ENCODE measurements at regions not wholly inside any gene's neighbourhood (a gene's known extent, or its start where the extent isn't known, plus 50 kb on each side); places are given as distances from the start of the nearest gene placed in this dataset.
A peak's percentile ranks its signal among the peaks of the same experiment; 100 is the strongest.

- DNase-seq (ENCODE audit: low spot score): no peak
Observed at GRCh38 chr12:34376133-34376799, 354.0 kb downstream of the ALG10 start.

- DNase-seq (ENCODE audit: low spot score): no peak
Observed at GRCh38 chr12:34377243-34378035, 355.1 kb downstream of the ALG10 start.

DNA sequence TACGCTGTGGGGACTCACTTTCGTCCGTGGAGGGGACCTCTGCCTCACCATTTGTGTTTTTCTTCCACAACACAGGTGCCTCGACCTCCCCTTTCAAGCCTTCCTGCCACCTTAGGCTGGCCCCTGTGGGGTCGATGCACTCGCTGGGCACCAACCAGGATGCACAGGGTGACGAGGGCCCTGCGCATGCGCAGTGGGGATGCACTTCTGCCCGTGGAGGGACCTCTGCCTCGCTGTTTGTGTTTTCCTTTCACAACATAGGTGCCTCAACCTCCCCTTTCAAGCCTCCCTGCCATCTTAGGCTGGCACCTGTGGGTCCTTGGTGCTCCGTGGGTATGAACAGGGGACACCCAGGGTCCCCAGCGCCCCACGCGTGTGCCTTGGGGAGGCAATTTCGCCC, 356.8 kb downstream of the ALG10 start:
- DNase-seq (ENCODE audit: low spot score): no peak

DNA sequence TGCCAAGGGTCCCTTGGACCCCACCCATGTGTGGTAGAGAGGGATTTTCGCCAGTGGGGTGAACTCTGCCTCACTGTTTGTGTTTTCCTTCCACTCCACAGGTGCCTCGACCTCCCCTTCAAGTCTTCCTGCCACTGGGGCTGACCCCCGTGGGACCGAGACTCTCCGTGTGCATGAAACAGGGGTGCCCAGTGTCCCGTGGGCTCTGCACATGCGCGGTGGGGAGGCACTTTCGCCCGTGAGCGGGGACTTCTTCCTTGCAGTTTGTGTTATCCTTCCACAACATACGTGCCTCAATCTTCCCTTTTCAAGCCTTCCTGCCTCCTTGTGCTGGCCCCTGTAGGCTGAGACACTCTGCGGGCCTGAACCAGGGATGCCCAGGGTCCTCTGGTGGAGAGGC, 362.4 kb downstream of the ALG10 start:
- DNase-seq (ENCODE audit: low spot score): no peak

- DNase-seq (ENCODE audit: low spot score): no peak
Observed at GRCh38 chr12:34386016-34386415, 363.7 kb downstream of the ALG10 start.

DNA sequence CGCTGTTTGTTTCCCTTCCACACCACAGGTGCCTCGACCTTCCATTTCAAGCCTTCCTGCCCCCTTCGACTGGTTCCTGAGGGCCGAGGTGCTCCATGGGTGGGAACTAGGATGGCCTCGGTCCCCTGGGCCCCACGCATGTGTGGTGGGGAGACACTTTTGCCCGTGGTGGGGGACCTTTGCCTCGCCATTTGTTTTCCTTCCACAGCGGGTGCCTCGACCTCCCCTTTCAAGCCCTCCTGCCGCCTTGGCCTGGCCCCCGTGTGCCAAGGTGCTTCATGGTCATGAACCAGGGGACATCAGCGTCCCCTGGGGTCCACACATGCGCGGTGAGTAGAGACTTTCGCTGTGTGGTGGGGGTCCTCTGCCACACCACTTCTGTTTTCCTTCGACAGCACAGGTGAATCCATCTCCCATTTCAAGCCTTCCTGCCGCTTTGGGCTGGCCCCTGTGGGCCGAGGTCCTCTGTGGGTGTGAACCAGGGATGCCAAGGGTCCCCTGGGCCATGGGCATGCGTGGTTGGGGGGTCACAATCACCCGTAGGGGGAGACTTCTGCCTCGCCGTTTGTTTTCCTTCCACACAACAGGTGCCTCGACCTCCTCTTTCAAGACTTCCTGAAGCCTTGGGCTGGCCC, 364.4 kb downstream of the ALG10 start:
- no peak for DNase-seq (ENCODE audit: low spot score)

- no peak for DNase-seq (ENCODE audit: low spot score)
Observed at GRCh38 chr12:34387711-34388635, 365.7 kb downstream of the ALG10 start.

DNA sequence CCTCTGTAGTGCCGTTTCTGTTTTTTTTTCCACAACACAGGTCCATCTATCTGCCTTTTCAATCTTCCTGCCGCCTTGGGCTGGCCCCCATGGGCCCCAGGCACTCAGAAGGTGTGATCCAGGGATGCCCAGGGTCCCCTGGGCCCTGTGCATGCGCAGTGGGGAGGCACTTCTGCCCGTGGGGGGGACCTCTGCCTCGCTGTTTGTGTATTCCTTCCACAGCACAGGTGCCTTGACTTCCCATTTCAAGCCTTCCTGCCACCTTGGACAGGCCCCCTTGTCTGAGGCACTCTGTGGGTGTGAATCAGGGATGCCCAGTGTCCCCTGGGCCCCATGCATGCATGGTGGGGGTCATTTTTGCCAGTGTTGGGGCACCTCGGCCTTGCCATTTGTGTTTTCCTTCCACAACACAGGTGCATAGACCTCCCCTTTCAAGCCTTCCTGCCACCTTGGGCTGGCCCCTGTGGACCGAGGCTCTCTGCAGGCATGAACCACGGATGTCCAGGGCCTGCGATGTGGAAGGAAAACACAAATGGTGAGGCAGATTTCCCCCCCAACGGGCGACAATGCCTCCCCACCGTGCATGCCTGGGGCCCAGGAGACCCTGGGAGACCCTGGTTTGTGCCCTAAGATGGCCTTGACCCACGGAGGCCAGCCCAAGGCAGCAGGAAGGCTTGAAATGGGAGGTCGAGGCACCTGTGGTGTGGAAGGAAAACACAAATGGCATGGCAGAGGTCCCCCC, 366.5 kb downstream of the ALG10 start:
- no peak for DNase-seq (ENCODE audit: low spot score)

GRCh38 chr12:34389378-34390170, 367.3 kb downstream of the ALG10 start:
- DNase-seq (ENCODE audit: low spot score): no peak

DNA sequence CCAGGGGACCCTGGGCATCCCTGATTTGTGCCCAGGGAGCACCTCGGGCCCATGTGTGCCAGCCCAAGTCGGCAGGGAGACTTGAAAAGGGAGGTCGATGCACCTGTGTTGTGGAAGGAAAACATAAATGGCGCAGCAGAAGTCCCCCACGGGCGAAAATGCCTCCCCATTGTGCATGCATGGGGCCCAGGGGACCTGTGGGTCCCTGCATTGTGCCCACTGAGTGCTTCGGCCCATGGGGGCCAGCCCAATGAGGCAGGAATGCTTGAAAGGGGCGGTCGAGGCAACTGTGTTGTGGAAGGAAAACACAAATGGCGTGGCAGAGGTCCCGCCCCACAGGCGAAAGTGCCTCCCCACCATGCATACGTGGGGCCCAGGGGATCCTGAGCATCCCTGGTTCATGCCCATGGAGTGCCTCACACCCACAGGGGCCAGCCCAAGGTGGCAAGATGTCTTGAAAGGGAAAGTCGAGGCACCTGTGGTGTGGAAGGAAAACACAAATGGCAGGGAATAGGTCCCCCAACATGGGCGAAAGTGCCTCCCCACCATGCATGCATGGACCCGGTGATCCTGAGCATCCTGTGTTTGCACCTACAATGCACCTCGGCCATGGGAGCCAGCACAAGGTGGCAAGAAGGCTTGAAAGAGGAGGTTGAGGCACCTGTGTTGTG, 368.0 kb downstream of the ALG10 start:
- no peak for DNase-seq (ENCODE audit: low spot score)

DNA sequence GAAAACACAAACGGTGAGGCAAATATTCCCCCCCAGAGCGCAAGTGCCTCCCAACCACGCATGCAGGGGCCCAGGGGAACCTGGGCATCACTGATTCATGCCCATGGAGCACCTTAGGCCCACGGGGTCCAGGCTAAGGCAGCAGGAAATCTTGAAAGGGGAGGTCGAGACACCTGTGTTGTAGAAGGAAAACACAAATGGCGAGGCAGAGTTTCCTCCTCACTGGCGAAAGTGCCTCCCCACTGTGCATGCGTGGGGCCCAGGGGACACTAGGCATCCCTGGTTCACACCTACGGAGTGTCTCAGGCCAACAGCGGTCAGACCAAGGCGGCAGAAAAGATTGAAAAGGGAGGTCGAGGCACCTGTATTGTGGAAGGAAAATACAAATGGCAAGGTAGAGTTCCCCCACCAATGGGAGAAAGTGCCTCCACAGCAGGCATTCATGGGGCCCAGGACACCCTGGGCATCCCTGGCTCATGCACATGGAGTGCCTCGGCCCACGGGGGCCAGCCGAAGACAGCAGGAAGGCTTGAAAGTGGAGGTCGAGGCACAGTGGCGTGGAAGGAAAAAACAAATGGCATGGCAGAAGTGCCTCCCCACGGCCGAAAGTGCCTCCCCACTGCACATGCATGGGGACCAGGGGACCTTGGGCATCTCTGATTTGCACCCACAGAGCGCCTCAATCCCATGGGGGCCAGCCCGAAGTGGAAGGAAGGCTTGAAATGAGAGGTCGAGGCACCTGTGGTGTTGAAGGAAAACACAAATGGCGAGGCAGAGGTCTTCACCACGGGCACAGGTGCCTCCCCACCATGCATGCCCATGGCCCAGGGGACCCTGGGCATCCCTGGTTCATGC, 368.8 kb downstream of the ALG10 start:
- no peak for DNase-seq (ENCODE audit: low spot score)

- no peak for DNase-seq (ENCODE audit: low spot score)
Observed at GRCh38 chr12:34391771-34392581, 369.7 kb downstream of the ALG10 start.

DNA sequence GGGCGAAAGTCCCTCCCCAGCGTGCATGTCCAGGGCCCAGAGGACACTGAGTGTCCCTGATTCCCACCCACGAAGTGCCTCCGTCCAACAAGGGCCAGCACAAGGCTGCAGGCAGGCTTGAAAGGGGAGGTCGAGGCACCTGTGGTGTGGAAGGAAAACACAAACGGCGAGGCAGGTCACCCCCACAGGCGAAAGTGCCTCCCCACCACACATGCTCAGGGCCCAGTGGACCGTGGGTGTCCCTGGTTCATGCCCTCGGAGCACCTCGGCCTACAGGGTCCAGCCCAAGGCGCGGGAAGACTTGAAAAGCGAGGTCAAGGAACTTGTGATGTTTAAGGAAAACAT, 370.4 kb downstream of the ALG10 start:
- no peak for DNase-seq (ENCODE audit: low spot score)

DNA sequence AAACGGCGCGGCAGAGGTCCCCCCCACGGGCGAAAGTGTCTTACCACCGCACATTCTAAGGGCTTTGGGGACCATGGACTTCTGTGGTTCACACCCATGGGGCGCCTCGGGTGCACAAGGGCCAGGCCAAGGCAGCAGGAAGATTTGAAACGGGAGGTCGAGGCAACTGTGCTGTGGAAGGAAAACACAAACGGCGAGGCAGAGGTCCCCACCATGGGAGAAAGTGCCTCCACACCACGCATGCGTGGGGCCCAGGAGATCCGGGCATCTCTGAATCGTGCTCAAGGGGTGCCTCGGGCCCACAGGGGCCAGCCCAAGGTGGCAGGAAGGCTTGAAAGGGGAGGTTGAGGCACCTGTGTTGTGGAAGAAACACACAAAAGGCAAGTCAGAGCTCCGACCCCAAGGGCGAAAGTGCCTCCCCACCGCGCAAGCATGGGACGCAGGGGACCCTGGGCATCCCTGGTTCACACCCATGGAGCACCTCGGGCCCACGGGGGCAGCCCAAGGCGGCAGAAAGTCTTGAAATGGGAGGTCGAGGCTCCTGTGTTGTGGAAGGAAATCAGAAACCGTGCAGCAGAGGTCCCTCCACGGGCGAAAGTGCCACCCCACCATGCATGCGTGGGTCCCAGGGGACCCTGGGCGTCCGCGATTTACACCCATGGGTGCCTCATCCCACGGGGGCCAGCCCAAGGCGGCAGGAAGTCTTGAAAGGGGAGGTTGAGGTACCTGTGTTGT, 371.0 kb downstream of the ALG10 start:
- no peak for DNase-seq (ENCODE audit: low spot score)

- no peak for DNase-seq (ENCODE audit: low spot score)
Observed at GRCh38 chr12:34393821-34394150, 371.5 kb downstream of the ALG10 start.

DNA sequence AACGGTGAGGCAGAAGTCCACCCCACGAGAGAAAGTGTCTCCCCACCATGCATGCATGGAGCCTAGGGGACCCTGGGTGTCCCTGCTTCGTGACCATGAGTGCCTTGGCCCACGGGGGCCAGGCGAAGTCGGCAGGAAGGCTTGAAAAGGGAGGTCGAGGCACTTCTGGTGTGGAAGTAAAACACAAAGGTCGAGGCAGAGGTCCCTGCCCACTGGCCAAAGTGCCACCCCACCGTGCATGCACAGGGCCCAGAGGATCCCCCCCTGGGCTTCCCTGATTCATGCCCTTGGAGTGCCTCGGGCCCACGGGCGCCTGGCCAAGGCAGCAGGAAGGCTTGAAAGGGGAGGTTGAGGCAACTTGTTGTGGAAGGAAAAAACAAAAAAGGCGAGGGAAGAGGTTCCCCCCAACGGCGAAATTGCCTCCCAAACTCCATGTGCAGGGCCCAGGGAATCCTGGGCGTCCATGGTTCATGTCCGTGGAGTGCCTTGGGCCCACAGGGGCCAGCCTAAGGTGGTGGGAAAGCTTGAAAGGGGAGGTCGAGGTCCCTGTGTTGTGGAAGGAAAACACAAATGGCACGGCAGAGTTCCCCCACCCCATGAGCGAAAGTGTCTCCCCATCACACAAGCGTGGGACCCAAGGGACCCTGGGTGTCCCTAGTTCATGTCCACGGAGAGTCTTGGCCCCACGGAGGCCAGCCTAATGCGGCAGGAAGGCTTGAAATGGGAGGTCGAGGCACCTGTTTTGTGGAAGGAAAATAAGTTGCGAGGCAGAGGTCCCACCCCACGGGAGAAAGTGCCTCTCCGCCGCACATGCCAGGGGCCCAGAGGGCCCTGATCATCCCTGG, 372.1 kb downstream of the ALG10 start:
- DNase-seq (ENCODE audit: low spot score): peak; percentile 9
